ENCODE measurements at regions not wholly inside any gene's neighbourhood (a gene's known extent, or its start where the extent isn't known, plus 50 kb on each side); places are given as distances from the start of the nearest gene placed in this dataset.

DNA sequence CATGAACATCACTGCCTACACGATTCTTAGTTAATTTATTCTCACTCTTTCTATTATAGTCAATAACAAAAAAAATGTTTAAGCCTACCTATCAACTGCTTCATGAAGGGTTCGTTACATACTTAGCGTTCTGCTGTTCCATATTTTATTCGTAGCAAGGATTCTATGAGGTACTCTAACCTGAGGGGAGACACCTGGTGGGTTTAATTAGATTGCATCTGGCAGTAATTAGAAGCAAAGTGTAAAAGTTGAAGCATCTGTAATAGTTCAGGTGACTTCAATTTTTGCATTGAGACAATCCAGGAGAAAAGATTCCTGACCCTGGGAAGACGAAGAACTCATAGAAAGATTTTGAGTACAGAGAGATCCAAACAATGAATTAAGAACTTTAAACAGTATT lies 1655.8 kb upstream of the TENM3 start:
- TF ChIP-seq, protein P1, sequence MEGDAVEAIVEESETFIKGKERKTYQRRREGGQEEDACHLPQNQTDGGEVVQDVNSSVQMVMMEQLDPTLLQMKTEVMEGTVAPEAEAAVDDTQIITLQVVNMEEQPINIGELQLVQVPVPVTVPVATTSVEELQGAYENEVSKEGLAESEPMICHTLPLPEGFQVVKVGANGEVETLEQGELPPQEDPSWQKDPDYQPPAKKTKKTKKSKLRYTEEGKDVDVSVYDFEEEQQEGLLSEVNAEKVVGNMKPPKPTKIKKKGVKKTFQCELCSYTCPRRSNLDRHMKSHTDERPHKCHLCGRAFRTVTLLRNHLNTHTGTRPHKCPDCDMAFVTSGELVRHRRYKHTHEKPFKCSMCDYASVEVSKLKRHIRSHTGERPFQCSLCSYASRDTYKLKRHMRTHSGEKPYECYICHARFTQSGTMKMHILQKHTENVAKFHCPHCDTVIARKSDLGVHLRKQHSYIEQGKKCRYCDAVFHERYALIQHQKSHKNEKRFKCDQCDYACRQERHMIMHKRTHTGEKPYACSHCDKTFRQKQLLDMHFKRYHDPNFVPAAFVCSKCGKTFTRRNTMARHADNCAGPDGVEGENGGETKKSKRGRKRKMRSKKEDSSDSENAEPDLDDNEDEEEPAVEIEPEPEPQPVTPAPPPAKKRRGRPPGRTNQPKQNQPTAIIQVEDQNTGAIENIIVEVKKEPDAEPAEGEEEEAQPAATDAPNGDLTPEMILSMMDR (IDR thresholded peaks at IDR 0.05; ENCODE audit: borderline replicate concordance, extremely low read depth, low read length, poor library complexity, severe bottlenecking): peak; percentile 15
- TF ChIP-seq EZH2 (IDR thresholded peaks at IDR 0.05; ENCODE audit: borderline replicate concordance, low read depth, low read length, severe bottlenecking): no peak
